ENCODE measurements at regions not wholly inside any gene's neighbourhood (a gene's known extent, or its start where the extent isn't known, plus 50 kb on each side); places are given as distances from the start of the nearest gene placed in this dataset.

DNA sequence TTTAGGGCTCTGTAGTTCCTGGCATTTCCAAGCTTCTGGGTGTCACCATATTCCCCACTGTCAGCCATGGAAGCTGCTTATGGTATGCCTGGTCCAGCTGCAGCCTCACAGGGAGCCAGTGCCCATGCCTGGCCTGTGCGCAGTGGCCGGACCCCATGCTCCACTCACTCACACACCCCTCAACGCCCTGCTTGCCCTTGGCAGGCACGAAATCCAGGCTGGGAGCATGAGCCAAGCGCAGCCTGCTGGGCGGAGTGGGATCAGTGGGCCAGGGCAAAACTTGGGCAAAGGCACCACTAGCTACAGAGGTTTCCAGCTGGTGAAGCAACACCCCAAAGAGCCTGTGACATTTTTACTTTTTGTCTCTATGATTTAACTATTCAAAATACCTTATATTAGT lies 520.4 kb downstream of the RWDD3 start:
- Histone ChIP-seq H3K9me1 (ENCODE audit: control insufficient read depth, insufficient read depth, low read length) (no peaks in the 10 kb centered on the region), H3K9ac (ENCODE audit: insufficient read depth in 1 of 2, low read depth in 2 of 2, low read length in 2 of 2) (no peak overlapping the region), H3K27ac (ENCODE audit: extremely low read depth, low read depth, low read length) (no peak overlapping the region), H3K79me2 (ENCODE audit: control insufficient read depth, insufficient read depth, low read length) (no peaks in the 10 kb centered on the region), H3K4me1 (replicated peaks in 1 of 2; ENCODE audit: control insufficient read depth in 2 of 2, insufficient read depth in 2 of 2, low read length in 2 of 2) (no peaks in the 10 kb centered on the region), H3K36me3 (ENCODE audit: control insufficient read depth, insufficient read depth, low read length) (no peaks in the 10 kb centered on the region), H2AFZ (ENCODE audit: low read depth, low read length) (no peak overlapping the region), H3K27me3 (ENCODE audit: control insufficient read depth in 2 of 2, insufficient read depth in 2 of 2, low read length in 2 of 2) (no peaks in the 10 kb centered on the region), H3K4me2 (ENCODE audit: insufficient read depth, low read length) (no peak overlapping the region), H3K9me3 (replicated peaks; ENCODE audit: control insufficient read depth, insufficient read depth, low read depth, low read length) (no peaks in the 10 kb centered on the region), H4K20me1 (replicated peaks; ENCODE audit: control insufficient read depth, insufficient read depth, low read length) (no peaks in the 10 kb centered on the region), H3K4me3 (no peak overlapping the region)
- ATAC-seq, result no peak
- in situ Hi-C loops (cut with MboI), result no loop called here
- CTCF ChIA-PET (ENCODE audit: low intra/inter-chr PET ratio), result no interaction called here
- BruUV-seq (replicated peaks), result no TSS peak
- no peak for DNase-seq (ENCODE audit: extremely low read depth in 1 of 4, low spot score in 3 of 4)
- intact Hi-C loops (cut with micrococcal nuclease), result no loop called here
- FAIRE-seq, result no peak
- POLR2A ChIA-PET, result no interaction called here
- 7% methylated on average over 6 of the region's 6 CpGs for WGBS (ENCODE audit: insufficient coverage, low coverage, missing lambda C conversion rate)
- TF ChIP-seq, protein P1, sequence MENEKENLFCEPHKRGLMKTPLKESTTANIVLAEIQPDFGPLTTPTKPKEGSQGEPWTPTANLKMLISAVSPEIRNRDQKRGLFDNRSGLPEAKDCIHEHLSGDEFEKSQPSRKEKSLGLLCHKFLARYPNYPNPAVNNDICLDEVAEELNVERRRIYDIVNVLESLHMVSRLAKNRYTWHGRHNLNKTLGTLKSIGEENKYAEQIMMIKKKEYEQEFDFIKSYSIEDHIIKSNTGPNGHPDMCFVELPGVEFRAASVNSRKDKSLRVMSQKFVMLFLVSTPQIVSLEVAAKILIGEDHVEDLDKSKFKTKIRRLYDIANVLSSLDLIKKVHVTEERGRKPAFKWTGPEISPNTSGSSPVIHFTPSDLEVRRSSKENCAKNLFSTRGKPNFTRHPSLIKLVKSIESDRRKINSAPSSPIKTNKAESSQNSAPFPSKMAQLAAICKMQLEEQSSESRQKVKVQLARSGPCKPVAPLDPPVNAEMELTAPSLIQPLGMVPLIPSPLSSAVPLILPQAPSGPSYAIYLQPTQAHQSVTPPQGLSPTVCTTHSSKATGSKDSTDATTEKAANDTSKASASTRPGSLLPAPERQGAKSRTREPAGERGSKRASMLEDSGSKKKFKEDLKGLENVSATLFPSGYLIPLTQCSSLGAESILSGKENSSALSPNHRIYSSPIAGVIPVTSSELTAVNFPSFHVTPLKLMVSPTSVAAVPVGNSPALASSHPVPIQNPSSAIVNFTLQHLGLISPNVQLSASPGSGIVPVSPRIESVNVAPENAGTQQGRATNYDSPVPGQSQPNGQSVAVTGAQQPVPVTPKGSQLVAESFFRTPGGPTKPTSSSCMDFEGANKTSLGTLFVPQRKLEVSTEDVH (IDR thresholded peaks at IDR 0.05; ENCODE audit: low read depth, partially characterized antibody), result no peak
- TF ChIP-seq ZNF785 (CRISPR knock-in tag; IDR thresholded peaks at IDR 0.05) (no peak), MAZ (CRISPR knock-in tag; conservative IDR thresholded peaks at IDR 0.05 in 1 of 2, IDR thresholded peaks at IDR 0.05 in 1 of 2) (no peak), ESRRB (CRISPR knock-in tag; IDR thresholded peaks at IDR 0.05; ENCODE audit: borderline replicate concordance) (no peak), TFAP4 (CRISPR knock-in tag; IDR thresholded peaks at IDR 0.05; ENCODE audit: borderline replicate concordance) (no peak), NR3C1 (CRISPR knock-in tag; IDR thresholded peaks at IDR 0.05) (no peak), ZC3H11A (IDR thresholded peaks at IDR 0.05; ENCODE audit: low read depth, low read length) (no peak), ZNF232 (CRISPR knock-in tag; IDR thresholded peaks at IDR 0.05) (no peak)
- TF ChIP-seq, protein P2, sequence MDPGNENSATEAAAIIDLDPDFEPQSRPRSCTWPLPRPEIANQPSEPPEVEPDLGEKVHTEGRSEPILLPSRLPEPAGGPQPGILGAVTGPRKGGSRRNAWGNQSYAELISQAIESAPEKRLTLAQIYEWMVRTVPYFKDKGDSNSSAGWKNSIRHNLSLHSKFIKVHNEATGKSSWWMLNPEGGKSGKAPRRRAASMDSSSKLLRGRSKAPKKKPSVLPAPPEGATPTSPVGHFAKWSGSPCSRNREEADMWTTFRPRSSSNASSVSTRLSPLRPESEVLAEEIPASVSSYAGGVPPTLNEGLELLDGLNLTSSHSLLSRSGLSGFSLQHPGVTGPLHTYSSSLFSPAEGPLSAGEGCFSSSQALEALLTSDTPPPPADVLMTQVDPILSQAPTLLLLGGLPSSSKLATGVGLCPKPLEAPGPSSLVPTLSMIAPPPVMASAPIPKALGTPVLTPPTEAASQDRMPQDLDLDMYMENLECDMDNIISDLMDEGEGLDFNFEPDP (CRISPR knock-in tag; IDR thresholded peaks at IDR 0.05), result no peak
- TF ChIP-seq, protein P3, sequence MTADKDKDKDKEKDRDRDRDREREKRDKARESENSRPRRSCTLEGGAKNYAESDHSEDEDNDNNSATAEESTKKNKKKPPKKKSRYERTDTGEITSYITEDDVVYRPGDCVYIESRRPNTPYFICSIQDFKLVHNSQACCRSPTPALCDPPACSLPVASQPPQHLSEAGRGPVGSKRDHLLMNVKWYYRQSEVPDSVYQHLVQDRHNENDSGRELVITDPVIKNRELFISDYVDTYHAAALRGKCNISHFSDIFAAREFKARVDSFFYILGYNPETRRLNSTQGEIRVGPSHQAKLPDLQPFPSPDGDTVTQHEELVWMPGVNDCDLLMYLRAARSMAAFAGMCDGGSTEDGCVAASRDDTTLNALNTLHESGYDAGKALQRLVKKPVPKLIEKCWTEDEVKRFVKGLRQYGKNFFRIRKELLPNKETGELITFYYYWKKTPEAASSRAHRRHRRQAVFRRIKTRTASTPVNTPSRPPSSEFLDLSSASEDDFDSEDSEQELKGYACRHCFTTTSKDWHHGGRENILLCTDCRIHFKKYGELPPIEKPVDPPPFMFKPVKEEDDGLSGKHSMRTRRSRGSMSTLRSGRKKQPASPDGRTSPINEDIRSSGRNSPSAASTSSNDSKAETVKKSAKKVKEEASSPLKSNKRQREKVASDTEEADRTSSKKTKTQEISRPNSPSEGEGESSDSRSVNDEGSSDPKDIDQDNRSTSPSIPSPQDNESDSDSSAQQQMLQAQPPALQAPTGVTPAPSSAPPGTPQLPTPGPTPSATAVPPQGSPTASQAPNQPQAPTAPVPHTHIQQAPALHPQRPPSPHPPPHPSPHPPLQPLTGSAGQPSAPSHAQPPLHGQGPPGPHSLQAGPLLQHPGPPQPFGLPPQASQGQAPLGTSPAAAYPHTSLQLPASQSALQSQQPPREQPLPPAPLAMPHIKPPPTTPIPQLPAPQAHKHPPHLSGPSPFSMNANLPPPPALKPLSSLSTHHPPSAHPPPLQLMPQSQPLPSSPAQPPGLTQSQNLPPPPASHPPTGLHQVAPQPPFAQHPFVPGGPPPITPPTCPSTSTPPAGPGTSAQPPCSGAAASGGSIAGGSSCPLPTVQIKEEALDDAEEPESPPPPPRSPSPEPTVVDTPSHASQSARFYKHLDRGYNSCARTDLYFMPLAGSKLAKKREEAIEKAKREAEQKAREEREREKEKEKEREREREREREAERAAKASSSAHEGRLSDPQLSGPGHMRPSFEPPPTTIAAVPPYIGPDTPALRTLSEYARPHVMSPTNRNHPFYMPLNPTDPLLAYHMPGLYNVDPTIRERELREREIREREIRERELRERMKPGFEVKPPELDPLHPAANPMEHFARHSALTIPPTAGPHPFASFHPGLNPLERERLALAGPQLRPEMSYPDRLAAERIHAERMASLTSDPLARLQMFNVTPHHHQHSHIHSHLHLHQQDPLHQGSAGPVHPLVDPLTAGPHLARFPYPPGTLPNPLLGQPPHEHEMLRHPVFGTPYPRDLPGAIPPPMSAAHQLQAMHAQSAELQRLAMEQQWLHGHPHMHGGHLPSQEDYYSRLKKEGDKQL (CRISPR knock-in tag; IDR thresholded peaks at IDR 0.05; ENCODE audit: borderline replicate concordance), result no peak
- TF ChIP-seq, protein P4, sequence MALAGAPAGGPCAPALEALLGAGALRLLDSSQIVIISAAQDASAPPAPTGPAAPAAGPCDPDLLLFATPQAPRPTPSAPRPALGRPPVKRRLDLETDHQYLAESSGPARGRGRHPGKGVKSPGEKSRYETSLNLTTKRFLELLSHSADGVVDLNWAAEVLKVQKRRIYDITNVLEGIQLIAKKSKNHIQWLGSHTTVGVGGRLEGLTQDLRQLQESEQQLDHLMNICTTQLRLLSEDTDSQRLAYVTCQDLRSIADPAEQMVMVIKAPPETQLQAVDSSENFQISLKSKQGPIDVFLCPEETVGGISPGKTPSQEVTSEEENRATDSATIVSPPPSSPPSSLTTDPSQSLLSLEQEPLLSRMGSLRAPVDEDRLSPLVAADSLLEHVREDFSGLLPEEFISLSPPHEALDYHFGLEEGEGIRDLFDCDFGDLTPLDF (CRISPR knock-in tag; IDR thresholded peaks at IDR 0.05), result no peak
